H54 (cell line): ENCODE measurements at regions not wholly inside any gene's neighbourhood (a gene's known extent, or its start where the extent isn't known, plus 50 kb on each side); places are given as distances from the start of the nearest gene placed in this dataset.
"Not testable (repeated sequence)": the region's sequence is repeated elsewhere in the genome, so short reads cannot be mapped to it uniquely, and the experiment has no call there.

ENCODE experiments used
- DNase-seq: peaks from one replicate; pipeline ENCODE4 v3.0.0; 2011; ENCODE audit warnings: low spot score, mixed read lengths; ENCODE audit not compliant: insufficient read length
- FAIRE-seq: peaks from 3 replicates; lab custom pipeline; 2011; peaks lifted over from hg19 to GRCh38; lab: Jason Lieb, UNC
- POLR2A ChIP-seq: IDR thresholded peaks from 2 replicates; pipeline ENCODE4 v1.6.1; 2011; ENCODE audit warnings: low read depth, mild to moderate bottlenecking, low read length

DNA sequence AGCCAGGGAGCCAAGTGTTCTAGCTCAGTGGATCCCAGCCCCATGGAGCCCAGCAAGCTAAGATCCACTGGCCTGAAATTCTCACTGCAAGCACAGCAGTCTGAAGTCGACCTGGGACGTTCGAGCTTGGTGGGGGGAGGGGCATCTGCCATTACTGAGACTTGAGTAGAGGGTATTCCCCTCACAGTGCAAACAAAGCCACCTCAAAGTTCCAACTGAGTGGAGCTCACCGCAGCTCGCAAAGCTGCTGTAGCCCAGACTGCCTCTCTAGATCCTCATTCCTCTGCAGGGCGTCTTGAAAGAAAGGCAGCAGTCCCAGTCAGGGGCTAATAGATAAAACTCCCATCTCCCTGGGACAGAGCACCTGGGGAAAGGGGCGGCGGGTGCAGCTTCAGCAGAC is 226.3 kb downstream of the ZIC3 start:
- DNase-seq (no peak), FAIRE-seq (no peak)
- no peak for TF ChIP-seq POLR2A

DNA sequence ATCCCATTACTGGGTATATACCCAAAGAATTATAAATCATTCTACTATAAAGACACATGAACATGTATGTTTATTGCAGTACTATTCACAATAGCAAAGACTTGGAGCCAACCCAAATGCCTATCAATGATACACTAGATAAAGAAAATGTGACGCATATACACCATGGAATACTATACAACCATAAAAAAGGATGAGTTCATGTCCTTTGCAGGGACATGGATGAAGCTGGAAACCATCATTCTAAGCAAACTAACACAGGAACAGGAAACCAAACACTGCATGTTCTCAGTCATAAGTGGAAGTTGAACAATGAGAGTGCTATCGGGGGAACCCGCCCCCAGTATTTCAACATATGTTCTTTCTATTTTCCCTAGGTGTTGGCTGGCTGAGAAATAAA is 232.0 kb downstream of the ZIC3 start:
- FAIRE-seq, DNase-seq: not testable (repeated sequence)

DNA sequence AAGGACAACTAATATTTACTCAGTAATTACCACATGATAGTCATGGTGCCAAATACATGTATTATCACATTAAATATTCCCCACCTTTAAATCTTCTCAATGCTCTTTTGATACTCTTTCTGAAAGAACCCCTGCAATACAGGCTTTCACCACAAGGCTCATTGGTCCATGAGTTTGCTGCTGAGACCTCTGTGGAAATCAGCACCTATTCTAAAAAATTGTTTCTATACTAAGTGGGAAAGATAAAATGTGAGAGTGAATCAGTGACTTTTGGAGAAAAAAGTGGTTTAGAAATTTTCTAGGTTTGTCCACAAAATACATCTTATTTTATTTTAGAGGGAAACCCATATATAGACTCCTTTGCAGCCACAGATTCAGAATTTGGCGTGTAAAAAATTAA is 257.3 kb downstream of the ZIC3 start:
- no peak for FAIRE-seq
- no peak for TF ChIP-seq POLR2A
- DNase-seq: no peak

DNA sequence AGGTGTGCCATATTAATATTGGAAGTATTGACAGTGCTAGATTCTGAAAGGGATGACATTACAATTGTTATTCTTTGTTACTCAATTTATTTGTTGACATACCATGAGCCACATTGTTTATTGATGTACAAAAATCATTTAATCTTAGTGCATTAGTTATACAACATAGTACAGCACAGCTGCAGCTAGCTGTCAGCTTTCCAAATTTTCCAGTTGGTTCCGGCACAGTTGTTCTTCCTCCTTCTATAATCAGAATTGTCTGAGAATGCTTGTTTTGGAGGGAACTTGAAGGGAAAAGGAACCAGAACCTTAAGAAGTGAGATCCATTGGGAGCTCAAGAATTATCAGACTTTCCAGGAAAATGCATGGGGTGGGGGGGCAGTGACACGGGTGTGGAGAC is 281.4 kb downstream of the ZIC3 start:
- DNase-seq: no peak
- no peak for TF ChIP-seq POLR2A
- no peak for FAIRE-seq

DNA sequence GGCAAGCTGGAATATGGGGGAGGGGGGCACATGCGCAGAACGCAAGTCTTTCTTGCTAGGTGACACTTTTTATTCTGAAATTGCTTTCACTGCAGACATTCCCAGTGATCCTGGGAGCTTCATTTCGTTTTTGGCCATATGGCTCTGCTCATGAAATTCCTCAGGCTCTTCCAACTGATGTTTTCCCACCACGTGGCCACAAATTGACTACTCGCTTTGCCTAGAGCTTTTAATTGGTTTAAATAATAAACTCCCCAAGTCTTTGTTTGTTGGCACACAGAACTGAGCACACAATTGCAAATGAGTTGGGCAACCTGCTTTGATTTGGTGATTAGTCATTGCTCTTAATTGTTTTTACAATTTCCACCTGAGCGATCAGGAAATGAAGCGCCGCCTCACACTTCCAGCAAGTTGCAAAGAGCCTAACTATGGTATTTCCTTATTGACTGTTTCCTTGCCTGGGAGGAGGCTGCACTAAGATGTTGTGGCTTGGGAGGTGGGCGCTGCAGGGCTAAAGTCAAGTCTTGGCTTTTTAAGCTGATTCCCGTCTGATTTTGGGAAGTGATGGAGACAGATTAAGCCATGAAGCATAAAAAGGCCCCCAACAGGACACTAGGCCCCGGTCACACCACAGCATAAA is 282.5 kb downstream of the ZIC3 start:
- TF ChIP-seq POLR2A: no peak
- DNase-seq (no peak), FAIRE-seq (no peak)

DNA sequence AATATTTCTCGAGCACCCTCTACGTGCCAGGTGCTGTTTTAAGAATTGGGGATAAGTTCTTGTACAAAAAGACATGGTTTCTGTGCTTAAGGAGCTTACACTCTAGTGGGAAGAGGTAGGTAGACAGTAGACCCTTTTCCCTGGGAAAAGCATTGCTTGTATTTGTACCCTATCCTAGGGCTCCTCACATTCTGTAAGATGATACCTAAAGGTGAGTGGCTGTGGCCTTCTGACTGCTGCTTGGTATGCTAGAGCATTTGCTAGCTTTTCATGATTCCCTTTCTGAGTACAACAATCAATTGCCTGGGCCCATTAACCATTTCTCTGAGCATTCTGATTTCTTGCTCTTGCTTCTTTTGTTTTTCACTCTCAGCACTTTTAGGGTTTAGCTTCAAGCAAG is 286.6 kb downstream of the ZIC3 start:
- no peak for FAIRE-seq
- TF ChIP-seq POLR2A: no peak

DNA sequence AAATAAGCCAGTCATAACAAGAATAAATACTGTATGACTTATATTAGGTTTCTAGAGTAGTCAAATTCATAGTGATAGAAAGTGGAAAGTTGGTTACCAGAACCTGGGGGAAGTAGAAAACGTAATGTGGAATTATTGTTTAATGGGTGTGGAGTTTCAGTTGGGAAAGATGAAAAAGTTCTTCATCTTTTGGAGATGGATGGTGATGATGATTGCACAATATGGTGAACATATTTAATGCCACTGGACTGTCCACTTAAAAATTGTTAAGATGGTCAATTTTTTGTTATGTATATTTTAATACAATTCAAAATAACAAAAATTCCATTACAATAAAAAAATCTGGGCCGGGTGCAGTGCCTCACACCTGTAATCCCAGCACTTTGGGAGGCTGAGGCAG is 289.6 kb downstream of the ZIC3 start:
- FAIRE-seq: no peak
- no peak for DNase-seq

More for the DNA sequence above, 286.6 kb downstream of the ZIC3 start:
- no peak for DNase-seq

DNA sequence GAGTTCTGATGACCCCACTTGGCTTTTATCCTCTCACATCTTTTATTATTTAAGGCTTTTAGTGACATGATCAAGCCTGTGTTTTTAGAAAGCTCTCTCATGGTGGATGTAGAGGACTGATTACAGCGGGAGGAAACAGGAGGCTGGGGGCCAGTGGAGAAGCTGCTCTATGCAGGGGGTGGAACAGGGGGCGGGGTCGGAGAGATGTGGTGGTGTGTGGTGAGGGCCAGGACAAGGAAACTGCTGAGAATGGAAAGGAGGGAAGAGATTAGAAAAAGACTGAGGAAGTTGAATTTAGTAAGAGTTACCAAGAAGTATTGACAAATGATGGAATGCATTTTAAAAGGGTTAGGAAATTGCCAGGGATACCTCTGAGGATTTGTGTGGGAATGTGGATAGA is 292.2 kb downstream of the ZIC3 start:
- DNase-seq (no peak), FAIRE-seq (no peak)
- no peak for TF ChIP-seq POLR2A

More for the DNA sequence above, 289.6 kb downstream of the ZIC3 start:
- no peak for TF ChIP-seq POLR2A

DNA sequence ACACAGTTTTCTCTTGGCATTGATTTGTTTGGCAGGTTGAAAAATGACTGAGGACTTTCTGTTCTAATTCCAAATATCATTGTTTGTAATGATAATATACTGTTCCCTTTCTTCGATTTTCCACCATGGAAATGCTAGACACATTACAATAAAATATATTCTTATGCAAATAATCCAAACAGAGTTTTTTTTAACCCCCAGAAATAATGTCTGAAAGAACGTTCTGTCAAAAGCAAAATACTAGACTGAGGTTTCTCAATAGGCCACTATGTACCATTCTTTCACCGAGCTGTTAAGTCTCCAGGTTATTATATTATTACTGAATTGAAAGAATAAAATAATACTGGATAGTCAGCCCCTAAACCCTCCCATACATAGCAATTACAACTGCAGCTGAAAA is 312.5 kb downstream of the ZIC3 start:
- TF ChIP-seq POLR2A: no peak
- DNase-seq: no peak
- FAIRE-seq: no peak

DNA sequence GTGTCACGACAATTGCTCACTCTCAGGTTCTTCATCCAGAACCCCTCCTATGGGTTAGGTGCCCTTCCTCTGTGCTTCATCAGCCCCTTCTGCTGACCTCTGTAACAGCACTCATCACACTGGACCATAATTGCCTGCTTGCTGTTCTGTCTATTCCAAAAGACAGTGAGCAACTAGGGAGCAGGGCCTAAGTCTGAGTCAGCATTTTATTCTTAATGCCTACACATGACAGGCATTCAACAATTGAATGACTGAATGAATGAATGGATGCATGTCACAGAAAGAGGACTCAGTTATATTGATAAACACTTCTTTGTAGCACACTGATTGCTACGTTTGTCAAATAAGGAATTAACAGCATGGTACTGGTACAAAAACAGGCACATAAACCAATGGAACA is 317.0 kb downstream of the ZIC3 start:
- TF ChIP-seq POLR2A: no peak
- FAIRE-seq (no peak), DNase-seq (no peak)

DNA sequence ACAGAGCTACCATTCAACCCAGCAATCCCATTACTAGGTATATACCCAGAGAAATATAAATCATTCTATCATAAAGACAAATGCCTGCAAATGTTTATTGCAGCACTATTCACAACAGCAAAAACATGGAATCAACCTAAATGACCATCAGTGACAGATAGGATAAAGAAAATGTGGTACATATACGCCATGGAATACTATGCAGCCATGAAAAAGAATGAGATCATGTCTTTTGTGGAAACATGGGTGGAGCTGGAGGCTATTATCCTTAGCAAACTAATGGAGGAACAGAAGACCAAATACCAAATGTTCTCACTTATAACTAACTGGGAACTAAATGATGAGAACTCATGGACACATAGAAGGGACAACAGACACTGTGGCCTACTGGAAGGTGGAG is 318.9 kb downstream of the ZIC3 start:
- DNase-seq, FAIRE-seq: not testable (repeated sequence)

DNA sequence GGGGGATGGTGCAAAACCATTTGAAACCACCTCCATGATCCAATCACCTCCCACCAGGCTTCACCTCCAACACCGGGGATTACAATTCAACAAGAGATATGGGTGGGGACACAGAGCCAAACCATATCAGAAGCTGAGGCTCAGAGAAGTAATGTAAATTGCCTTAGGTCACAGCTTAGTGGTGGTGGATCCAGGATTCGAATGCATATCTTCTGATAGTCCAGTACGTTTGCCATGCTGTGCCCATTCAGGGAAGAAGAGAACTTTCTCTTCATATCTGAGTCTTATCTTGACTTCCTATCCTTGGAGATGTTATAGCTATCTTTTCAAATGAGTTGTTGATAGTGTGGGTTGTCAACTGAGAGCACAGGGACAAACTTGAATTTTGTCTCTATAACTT is 325.5 kb downstream of the ZIC3 start:
- FAIRE-seq (no peak), DNase-seq (no peak)
- no peak for TF ChIP-seq POLR2A

DNA sequence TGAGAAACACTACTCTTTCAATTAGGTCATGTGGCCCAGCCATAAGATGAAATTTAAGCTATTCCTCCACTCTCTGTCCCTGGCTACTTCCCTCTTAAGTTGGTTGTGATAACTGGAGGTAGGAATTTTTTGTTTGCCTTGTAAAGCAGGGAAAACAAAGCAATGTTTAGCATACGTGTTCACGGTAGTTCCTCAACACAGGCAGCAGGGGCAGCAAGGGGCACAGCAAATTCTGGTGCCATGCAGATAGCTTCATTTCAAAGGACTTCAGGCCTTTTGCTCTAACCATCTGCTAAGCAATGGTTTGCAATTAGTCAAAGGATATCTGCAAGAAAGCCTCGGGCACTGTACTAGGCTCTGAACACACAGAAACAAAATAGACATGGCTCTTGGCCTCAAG is 330.2 kb downstream of the ZIC3 start:
- FAIRE-seq (no peak), DNase-seq (no peak)
- TF ChIP-seq POLR2A: no peak

DNA sequence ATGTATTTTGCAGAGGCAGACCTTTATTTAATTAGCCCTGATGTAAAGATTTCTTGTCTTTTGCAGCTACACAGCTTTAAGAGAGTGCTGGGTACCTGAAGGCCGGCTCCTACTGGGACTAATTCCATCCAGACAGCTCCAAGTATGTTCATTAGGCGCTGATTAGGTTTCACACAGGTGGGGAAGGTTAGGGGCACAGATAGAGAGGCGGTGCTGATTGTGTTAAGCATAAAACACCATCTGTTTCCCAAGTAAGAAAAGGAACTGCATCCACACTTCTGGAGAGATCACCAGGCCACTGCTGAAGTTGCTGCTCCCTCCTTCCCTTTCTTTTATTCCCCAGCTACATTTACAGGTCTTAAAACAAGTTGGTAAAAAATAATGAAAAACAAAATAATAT is 349.5 kb downstream of the ZIC3 start:
- TF ChIP-seq POLR2A: no peak
- FAIRE-seq (no peak), DNase-seq (no peak)

DNA sequence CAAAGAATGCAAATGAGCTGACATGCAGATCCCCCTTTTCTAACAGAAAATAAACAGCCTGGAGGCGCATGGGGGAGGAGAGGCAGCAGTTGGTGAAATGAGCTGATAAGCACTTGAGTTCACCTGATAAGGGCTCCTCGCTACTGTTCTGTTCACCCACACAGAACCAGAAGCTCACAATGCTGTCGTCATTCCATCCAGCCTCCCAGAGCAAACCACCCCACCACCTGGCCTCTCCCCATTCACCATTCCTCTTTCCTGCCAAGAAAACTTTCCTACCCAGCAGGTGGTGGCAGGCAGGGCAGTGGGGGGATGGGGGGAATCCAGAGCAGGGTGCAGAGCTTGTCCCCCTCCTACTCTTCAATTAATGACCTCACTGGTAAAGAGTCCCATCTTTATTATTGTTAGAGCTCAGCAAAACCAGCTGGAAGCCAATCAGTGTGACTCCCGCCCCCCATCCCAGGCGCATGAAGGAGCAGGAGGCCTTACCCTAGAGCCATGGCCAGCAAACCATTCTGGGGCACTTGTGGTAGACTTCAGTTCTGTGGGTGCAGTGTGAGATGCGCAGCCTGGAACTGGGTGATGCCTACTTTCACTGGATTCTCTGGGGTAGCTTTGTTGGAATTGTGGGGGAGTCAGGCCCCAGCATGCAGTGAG is 350.3 kb downstream of the ZIC3 start:
- no peak for TF ChIP-seq POLR2A
- FAIRE-seq (no peak), DNase-seq (no peak)

DNA sequence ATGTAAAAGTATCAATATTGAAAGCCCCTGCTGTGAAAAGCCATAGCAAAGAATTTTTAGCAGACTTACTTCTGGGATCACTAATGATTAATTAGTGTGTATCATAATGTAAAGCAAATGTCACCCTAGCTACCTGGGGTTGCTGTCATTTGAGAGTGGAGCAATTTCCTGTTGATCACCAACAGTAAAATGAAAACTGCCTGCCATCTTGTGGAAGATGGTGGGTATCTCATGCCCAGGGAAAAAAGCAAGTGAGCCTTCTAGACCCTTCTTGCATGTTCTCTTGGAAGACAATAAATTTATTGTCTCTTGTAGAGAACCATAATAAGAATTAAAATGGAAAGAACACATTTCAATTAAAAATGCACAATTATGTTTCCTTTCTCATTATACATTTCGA is 360.2 kb downstream of the ZIC3 start:
- no peak for TF ChIP-seq POLR2A
- FAIRE-seq (no peak), DNase-seq (no peak)
